ENCODE measurements at regions not wholly inside any gene's neighbourhood (a gene's known extent, or its start where the extent isn't known, plus 50 kb on each side); places are given as distances from the start of the nearest gene placed in this dataset.

- intact Hi-C loops (cut with micrococcal nuclease; ENCODE audit: unreplicated experiment) = no loop called here
- H4K20me1 ChIP-seq (ENCODE audit: insufficient read depth) = no peaks in the 10 kb centered on the region
- H3K36me3 ChIP-seq (ENCODE audit: low read depth) = no peaks in the 10 kb centered on the region
- no peak overlapping the region for H3K4me3 ChIP-seq
- H3K27me3 ChIP-seq (ENCODE audit: insufficient read depth, low read depth) = no peaks in the 10 kb centered on the region
- no peak overlapping the region for H3K27ac ChIP-seq
- no peak overlapping the region for H2AFZ ChIP-seq
- 0 out of 2 replicates have a peak, but pooled peaks cover 3% of the 10 kb centered on the region for H3K9me2 ChIP-seq (ENCODE audit: insufficient read depth)
- H3K4me1 ChIP-seq (replicated peaks; ENCODE audit: insufficient read depth) = peaks cover 11% of the 10 kb centered on the region
- H3K79me2 ChIP-seq (ENCODE audit: low read depth) = no peaks in the 10 kb centered on the region
- ChIA-PET POLR2A (ENCODE audit: unreplicated experiment) (no interaction called here), CTCF (no interaction called here)
- TF ChIP-seq EZH2 (IDR thresholded peaks at IDR 0.05; ENCODE audit: low read depth) = no peak
- TF ChIP-seq, protein P1, sequence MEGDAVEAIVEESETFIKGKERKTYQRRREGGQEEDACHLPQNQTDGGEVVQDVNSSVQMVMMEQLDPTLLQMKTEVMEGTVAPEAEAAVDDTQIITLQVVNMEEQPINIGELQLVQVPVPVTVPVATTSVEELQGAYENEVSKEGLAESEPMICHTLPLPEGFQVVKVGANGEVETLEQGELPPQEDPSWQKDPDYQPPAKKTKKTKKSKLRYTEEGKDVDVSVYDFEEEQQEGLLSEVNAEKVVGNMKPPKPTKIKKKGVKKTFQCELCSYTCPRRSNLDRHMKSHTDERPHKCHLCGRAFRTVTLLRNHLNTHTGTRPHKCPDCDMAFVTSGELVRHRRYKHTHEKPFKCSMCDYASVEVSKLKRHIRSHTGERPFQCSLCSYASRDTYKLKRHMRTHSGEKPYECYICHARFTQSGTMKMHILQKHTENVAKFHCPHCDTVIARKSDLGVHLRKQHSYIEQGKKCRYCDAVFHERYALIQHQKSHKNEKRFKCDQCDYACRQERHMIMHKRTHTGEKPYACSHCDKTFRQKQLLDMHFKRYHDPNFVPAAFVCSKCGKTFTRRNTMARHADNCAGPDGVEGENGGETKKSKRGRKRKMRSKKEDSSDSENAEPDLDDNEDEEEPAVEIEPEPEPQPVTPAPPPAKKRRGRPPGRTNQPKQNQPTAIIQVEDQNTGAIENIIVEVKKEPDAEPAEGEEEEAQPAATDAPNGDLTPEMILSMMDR (conservative IDR thresholded peaks at IDR 0.05) = no peak
- peak in 1 of 2 experiments; percentile 57 for DNase-seq
- peaks cover 4% of the 10 kb centered on the region; the same call in 1 of the 2 replicates for H3F3A ChIP-seq (ENCODE audit: insufficient read depth, low read depth)
- H3K9me3 ChIP-seq (ENCODE audit: insufficient read depth, low read depth) = 0 out of 2 replicates have a peak, but pooled peaks cover 10% of the 10 kb centered on the region
- no peak overlapping the region for H3K4me2 ChIP-seq
- no TSS peak for BruUV-seq (replicated peaks)
Observed at GRCh38 chr16:80015566-80015965, 415.0 kb upstream of the MAF start.

DNA sequence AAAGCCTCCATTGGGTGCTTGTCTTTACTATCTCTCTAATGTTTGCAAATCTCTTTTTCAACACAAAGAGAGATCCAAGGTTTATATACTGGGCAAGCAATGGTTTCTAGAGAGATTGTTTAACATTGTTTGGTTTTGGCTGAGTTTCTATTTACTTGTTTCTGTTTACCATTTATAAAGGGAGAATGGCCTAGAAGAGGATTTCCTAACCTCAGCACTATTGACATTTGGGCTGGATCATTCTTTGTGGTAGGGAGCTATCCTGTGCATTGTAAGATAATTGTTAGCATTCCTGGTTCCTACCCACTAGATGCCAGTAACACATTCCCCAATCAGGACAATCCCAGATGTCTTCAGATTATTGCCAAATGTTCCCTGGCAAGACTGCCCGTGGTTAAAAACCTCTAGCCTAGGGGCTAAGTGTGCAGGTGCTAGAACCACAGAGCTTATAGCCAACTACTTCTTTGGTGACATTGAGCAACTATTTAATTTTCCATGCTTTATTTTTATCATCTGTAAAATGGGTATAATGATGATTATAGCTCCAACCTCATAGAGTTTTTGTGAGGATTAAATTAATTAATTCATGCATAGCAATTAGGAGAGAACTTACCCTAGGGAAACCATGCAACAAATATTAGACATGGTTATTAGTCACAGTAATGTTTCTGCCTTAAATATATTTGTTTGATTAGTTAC lies 413.9 kb upstream of the MAF start:
- Histone ChIP-seq H3K27me3 (ENCODE audit: insufficient read depth, low read depth) (no peaks in the 10 kb centered on the region), H3K79me2 (ENCODE audit: low read depth) (no peaks in the 10 kb centered on the region), H4K20me1 (ENCODE audit: insufficient read depth) (no peaks in the 10 kb centered on the region), H2AFZ (no peak overlapping the region), H3K9me3 (ENCODE audit: insufficient read depth, low read depth) (0 out of 2 replicates have a peak, but pooled peaks cover 8% of the 10 kb centered on the region), H3K4me2 (no peak overlapping the region; the same call in 1 of the 2 replicates), H3F3A (ENCODE audit: insufficient read depth, low read depth) (peaks cover 4% of the 10 kb centered on the region; the same call in 1 of the 2 replicates), H3K4me1 (replicated peaks; ENCODE audit: insufficient read depth) (peaks cover 9% of the 10 kb centered on the region; the same call in 1 of the 2 replicates), H3K36me3 (ENCODE audit: low read depth) (no peaks in the 10 kb centered on the region), H3K4me3 (no peak overlapping the region), H3K9me2 (ENCODE audit: insufficient read depth) (0 out of 2 replicates have a peak, but pooled peaks cover 3% of the 10 kb centered on the region), H3K27ac (peak overlapping the region; percentile 42)
- peak in 1 of 2 experiments; percentile 87 for DNase-seq
- ChIA-PET POLR2A (ENCODE audit: unreplicated experiment) (no interaction called here), CTCF (no interaction called here)
- no peak for TF ChIP-seq EZH2 (IDR thresholded peaks at IDR 0.05; ENCODE audit: low read depth)
- TF ChIP-seq, protein P1 (conservative IDR thresholded peaks at IDR 0.05) = no peak
- BruUV-seq (replicated peaks) = no TSS peak
- intact Hi-C loops (cut with micrococcal nuclease; ENCODE audit: unreplicated experiment) = no loop called here

DNA sequence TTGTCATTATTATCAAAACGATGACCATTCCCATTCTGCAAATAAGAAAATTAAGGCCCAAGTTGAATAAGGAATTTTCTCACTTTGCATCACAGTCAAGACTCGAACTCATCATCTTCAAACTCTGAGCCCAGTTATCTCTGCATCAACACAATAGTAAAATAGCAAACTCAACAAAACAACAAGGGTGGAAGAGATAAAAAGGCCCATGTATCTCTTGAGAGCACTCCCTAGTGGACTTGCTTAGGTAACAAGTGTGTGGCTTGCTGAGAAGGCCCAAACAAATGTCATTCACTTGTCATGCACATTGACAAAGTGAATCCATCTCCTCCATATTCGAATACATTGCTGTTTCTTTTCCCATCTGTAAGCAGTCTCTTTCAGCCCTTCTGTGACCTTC lies 412.0 kb upstream of the MAF start:
- H3F3A ChIP-seq (ENCODE audit: insufficient read depth, low read depth) = peaks cover 4% of the 10 kb centered on the region; the same call in 1 of the 2 replicates
- H3K9me2 ChIP-seq (ENCODE audit: insufficient read depth) = 0 out of 2 replicates have a peak, but pooled peaks cover 3% of the 10 kb centered on the region
- no peak for TF ChIP-seq EZH2 (IDR thresholded peaks at IDR 0.05; ENCODE audit: low read depth)
- TF ChIP-seq, protein P1 (conservative IDR thresholded peaks at IDR 0.05) = no peak
- H3K4me3 ChIP-seq = no peak overlapping the region
- H3K9me3 ChIP-seq (ENCODE audit: insufficient read depth, low read depth) = no peaks in the 10 kb centered on the region
- no peaks in the 10 kb centered on the region for H3K36me3 ChIP-seq (ENCODE audit: low read depth)
- POLR2A ChIA-PET (ENCODE audit: unreplicated experiment) = no interaction called here
- no peaks in the 10 kb centered on the region for H3K79me2 ChIP-seq (ENCODE audit: low read depth)
- H3K4me1 ChIP-seq (replicated peaks; ENCODE audit: insufficient read depth) = peaks cover 10% of the 10 kb centered on the region
- H4K20me1 ChIP-seq (ENCODE audit: insufficient read depth) = no peaks in the 10 kb centered on the region
- H3K27ac ChIP-seq = no peak overlapping the region
- H3K27me3 ChIP-seq (ENCODE audit: insufficient read depth, low read depth) = no peaks in the 10 kb centered on the region
- CTCF ChIA-PET = no interaction called here
- BruUV-seq (replicated peaks) = no TSS peak
- DNase-seq = no peak
- H3K4me2 ChIP-seq = no peak overlapping the region
- H2AFZ ChIP-seq = no peak overlapping the region
- intact Hi-C loops (cut with micrococcal nuclease; ENCODE audit: unreplicated experiment) = no loop called here

All from PC-9 (cell line).